Smooth muscle cell (in vitro differentiated cells): ENCODE measurements at regions not wholly inside any gene's neighbourhood (a gene's known extent, or its start where the extent isn't known, plus 50 kb on each side); places are given as distances from the start of the nearest gene placed in this dataset.

ENCODE experiments used
- DNase-seq: peaks from one replicate; lab custom pipeline; 2025; ENCODE audit not compliant: unreplicated experiment; lab: John Stamatoyannopoulos, UW
- H2AFZ ChIP-seq: fragments of 200-600 bp; sonication (generic); 2 replicates; pipeline ENCODE4 v1.6.0; 2016; ENCODE audit warnings: antibody characterized with exemption, low read depth, mild to moderate bottlenecking
- H3F3A ChIP-seq: fragments of 200-600 bp; sonication (generic); 2 replicates; pipeline ENCODE4 v1.6.0; 2017; ENCODE audit warnings: antibody characterized with exemption, low read depth
- H3K27ac ChIP-seq: fragments of 200-600 bp; sonication (generic); 2 replicates; pipeline ENCODE4 v1.5.1; 2016; ENCODE audit warnings: low read depth, mild to moderate bottlenecking
- H3K27me3 ChIP-seq: fragments of 200-600 bp; sonication (generic); 2 replicates; pipeline ENCODE4 v1.6.1; 2016; ENCODE audit warnings: low read depth, mild to moderate bottlenecking
- H3K36me3 ChIP-seq: fragments of 200-600 bp; sonication (generic); 2 replicates; pipeline ENCODE4 v1.5.1; 2016; ENCODE audit warnings: low read depth
- H3K4me1 ChIP-seq: fragments of 200-600 bp; sonication (generic); 2 replicates; pipeline ENCODE4 v1.5.1; 2016; ENCODE audit warnings: low read depth
- H3K4me2 ChIP-seq: fragments of 200-600 bp; sonication (generic); 2 replicates; pipeline ENCODE4 v1.6.0; 2016; ENCODE audit warnings: mild to moderate bottlenecking
- H3K4me3 ChIP-seq: fragments of 200-600 bp; sonication (generic); 2 replicates; pipeline ENCODE4 v1.5.1; 2016; ENCODE audit warnings: mild to moderate bottlenecking
- H3K79me2 ChIP-seq: fragments of 200-600 bp; sonication (generic); 2 replicates; pipeline ENCODE4 v1.6.0; 2016; ENCODE audit warnings: low read depth, mild to moderate bottlenecking
- H3K9ac ChIP-seq: fragments of 200-600 bp; sonication (generic); 2 replicates; pipeline ENCODE4 v1.6.0; 2016; ENCODE audit warnings: low read depth
- H3K9me3 ChIP-seq: fragments of 200-600 bp; sonication (generic); replicated peaks from 2 replicates; pipeline ENCODE4 v1.5.1; 2016; ENCODE audit warnings: low read depth
- H4K20me1 ChIP-seq: fragments of 200-600 bp; sonication (generic); 2 replicates; pipeline ENCODE4 v1.6.0; 2016; ENCODE audit warnings: low read depth
- CTCF ChIP-seq: fragments of 200-600 bp; sonication (generic); IDR thresholded peaks from 2 replicates; pipeline ENCODE4 v1.5.1; 2017; ENCODE audit warnings: borderline replicate concordance, mild to moderate bottlenecking, antibody characterized with exemption; ENCODE audit not compliant: insufficient read depth, poor library complexity, severe bottlenecking
- WGBS: methylation state at CpG from one replicate; pipeline ENCODE4 v1.1.7; 2016; ENCODE audit warnings: low lambda C conversion rate; 5-methylcytosine and 5-hydroxymethylcytosine counted together

- Histone ChIP-seq H3K27ac (no peak overlapping the region), H3K4me1 (no peaks in the 10 kb centered on the region), H2AFZ (no peak overlapping the region), H3K9me3 (no peaks in the 10 kb centered on the region), H3K9ac (no peak overlapping the region), H3K36me3 (no peaks in the 10 kb centered on the region), H3K4me2 (no peak overlapping the region), H3K79me2 (no peaks in the 10 kb centered on the region), H3K4me3 (no peak overlapping the region), H3K27me3 (no peaks in the 10 kb centered on the region), H4K20me1 (no peaks in the 10 kb centered on the region), H3F3A (no peaks in the 10 kb centered on the region)
- no peak for TF ChIP-seq CTCF
- no peak for DNase-seq
Measured at GRCh38 chr13:83274679-83275078, 607.6 kb downstream of the SLITRK1 start.

GRCh38 chr13:83272652-83273240, 609.5 kb downstream of the SLITRK1 start:
- Histone ChIP-seq H3K9me3 (no peaks in the 10 kb centered on the region), H3F3A (no peaks in the 10 kb centered on the region), H3K79me2 (no peaks in the 10 kb centered on the region), H3K36me3 (no peaks in the 10 kb centered on the region), H2AFZ (no peak overlapping the region), H3K9ac (no peak overlapping the region), H4K20me1 (no peaks in the 10 kb centered on the region), H3K27me3 (no peaks in the 10 kb centered on the region), H3K4me1 (no peaks in the 10 kb centered on the region), H3K4me2 (no peak overlapping the region), H3K4me3 (no peak overlapping the region), H3K27ac (no peak overlapping the region)
- TF ChIP-seq CTCF = no peak
- 89% methylated on average over 1 of the region's 1 CpG for WGBS
- DNase-seq = no peak

GRCh38 chr13:83272076-83272475, 610.2 kb downstream of the SLITRK1 start:
- H3K4me2 ChIP-seq = no peak overlapping the region
- no peaks in the 10 kb centered on the region for H3K36me3 ChIP-seq
- no peak overlapping the region for H3K27ac ChIP-seq
- no peaks in the 10 kb centered on the region for H3F3A ChIP-seq
- H3K9ac ChIP-seq = no peak overlapping the region
- no peaks in the 10 kb centered on the region for H3K4me1 ChIP-seq
- H3K27me3 ChIP-seq = no peaks in the 10 kb centered on the region
- no peak for TF ChIP-seq CTCF
- H2AFZ ChIP-seq = no peak overlapping the region
- no peaks in the 10 kb centered on the region for H3K79me2 ChIP-seq
- no peaks in the 10 kb centered on the region for H3K9me3 ChIP-seq
- no peak for DNase-seq
- H4K20me1 ChIP-seq = no peaks in the 10 kb centered on the region
- H3K4me3 ChIP-seq = no peak overlapping the region
- 84% methylated on average over 1 of the region's 1 CpG for WGBS

DNA sequence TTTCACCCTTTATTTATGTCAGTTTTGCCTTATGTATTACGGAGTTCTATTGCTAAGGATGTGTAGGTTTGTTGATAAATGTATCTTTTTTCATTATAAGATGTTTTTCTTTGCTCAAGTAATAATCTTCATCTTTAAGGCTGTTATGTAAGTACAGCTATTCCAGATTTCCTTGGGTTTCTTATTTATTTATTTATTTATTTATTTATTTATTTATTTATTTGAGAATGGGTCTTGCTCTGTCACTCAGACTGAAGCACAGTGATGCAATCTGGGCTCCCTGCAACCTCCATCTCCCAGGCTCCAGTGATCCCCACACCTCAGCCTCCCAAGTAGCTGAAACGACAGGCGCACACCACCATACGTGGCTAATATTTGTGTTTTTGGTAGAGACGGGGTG, 617.0 kb downstream of the SLITRK1 start:
- H3K27ac ChIP-seq = no peak overlapping the region
- H3K27me3 ChIP-seq = no peaks in the 10 kb centered on the region
- H3K79me2 ChIP-seq = no peaks in the 10 kb centered on the region

More for the DNA sequence above, 617.0 kb downstream of the SLITRK1 start:
- Histone ChIP-seq H2AFZ (no peak overlapping the region), H4K20me1 (no peaks in the 10 kb centered on the region), H3F3A (no peaks in the 10 kb centered on the region), H3K9ac (no peak overlapping the region), H3K9me3 (no peaks in the 10 kb centered on the region), H3K4me3 (no peak overlapping the region), H3K4me2 (no peak overlapping the region), H3K36me3 (no peaks in the 10 kb centered on the region), H3K4me1 (no peaks in the 10 kb centered on the region)
- TF ChIP-seq CTCF = no peak
- no peak for DNase-seq
- WGBS = 58% methylated on average over 5 of the region's 5 CpGs
